ENCODE measurements at regions not wholly inside any gene's neighbourhood (a gene's known extent, or its start where the extent isn't known, plus 50 kb on each side); places are given as distances from the start of the nearest gene placed in this dataset.

DNA sequence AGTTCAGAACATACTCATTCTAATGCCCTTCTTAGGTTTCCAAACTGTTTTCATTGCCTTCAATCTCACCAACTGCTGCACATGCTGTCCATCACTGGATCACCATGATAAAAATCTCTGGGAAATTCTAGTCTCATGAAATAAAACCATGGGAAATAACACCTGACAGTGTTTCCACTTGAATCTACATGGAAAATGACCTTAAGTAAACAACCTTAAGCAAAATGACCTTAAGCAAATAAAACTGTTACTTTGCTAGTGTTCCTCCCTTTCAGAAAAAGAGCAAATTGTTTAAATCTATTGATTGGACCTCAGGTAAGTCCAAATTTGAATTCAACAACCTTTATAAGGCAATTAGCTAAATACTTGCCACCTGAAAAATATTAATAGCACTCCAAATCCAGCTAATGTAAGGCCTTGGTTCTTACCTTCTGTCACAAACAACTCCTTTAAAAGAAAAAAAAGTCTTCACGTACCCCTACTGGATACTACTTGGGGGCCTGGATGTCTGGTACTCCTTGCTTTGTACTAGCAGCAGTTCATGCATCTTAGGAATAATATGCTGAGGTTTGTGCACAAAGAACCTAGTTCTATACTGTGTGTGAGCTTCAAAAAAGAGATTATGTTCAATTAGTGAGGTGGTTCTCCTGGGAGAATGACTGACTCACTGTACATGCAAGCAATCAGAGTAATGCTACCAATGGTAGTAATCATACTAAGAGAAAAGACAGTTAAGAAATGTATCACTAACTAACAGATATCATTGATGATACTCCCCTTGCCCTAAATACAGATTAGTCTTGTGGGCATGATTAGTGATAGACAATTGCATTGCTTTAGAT, 630.4 kb downstream of the PSAT1 start:
- no peak for DNase-seq

DNA sequence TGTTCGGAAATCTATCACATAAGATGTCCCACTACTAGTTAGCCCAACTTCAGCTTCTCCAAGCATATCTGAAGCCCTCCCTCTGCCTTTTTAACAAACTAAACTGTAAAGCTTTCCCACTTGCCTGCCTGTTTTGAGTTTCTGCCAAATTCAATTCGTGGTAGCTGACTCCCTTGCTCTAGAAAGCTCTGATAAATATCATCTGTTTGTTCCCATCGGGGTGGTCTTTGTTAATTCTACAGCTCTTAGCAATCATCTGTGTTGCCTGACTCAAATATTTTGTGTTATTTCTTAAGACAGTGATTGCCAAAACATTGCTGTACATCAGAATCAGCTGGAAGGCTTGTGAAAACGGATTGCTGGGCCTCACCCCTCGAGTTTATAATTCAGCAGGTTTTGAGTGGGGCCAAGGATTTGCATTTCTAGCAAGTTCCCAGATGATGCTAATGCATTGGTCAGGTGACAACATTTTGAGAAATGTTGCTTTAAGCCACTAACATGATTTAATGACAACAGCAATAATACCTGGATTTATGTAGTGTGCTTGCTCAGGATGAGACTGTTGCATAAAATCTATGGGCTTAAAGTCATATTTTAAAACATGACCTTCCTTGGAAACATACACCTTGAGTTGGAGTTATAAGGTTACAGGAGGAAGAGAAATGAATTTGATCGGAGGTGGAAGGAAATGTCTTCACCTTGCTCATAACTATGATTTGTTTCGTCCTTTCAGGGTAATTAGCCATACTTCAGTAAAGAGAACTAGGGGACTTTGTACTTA, 631.9 kb downstream of the PSAT1 start:
- DNase-seq: no peak

DNA sequence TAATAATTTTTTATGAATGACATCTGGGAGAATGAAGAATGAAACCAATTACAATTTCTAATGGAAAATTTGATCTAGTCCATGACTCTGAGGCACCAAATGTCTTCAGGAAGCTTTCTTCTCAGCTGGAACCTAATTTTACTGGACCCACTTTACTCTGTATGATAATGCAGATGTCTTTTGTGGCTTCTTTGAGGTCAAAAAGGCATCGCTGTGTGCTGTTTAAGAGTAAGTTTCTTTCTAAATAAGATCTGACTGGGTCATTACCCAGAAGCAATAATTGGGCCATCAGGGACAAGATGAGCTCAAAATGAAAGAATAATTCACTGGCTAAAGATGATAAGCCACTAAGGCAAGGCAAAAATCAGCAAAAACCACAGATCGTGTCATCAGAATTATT, 633.4 kb downstream of the PSAT1 start:
- no peak for DNase-seq

DNA sequence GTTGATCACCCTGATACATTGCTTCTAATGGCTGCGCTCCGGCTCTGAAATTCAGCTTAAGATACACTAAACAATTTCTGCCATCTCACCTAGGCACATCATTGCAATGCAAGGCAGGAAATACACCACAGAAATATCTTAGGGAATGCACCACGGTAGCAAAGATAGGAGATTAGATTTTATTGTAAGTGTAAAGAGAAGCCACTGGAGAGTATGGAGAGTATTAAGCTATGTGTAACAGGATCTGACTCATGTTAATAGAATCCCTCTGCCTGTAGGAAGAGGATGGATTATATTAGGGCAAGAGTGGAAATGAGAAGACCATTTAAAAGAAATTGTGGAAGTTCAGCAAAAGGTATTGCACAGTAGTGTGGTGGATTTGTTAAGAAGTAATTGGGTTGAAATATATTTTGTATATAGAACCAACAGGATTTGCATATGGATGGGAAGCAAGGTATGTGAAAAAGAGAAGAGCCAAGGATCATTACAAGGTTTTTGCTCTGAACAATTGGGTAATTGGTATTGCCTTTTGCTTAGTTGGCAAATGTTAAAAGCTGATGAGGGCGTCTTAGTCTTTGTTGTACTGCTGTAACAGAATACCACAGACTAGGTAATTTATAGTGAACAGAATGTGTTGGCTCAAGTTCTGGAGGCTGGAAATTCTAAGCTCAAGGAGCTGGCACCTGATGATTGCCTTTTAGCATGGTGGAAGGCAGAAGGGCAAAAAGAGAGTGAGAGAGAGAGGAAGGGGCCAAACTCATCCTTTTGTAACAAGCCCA, 636.1 kb downstream of the PSAT1 start:
- DNase-seq: no peak

DNA sequence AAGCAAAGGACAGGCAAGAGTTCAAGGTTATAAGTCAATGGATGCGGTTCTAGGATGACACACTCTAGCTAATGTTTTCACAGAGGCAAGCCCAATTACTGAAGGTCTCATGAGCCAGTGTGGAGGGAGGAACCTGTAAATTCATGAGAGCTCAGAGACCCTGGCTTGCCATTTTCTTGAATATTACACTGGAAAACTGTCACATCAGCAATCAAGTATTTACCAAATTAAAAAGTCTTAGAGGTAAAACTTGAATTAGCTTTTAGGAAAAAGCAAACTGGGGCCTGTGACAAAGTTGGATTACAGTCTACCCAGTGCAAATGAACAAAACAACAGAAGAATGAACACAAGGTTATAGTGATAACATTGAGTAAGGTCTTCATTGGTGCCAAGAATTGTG, 636.9 kb upstream of the TLE4 start:
- DNase-seq: no peak

DNA sequence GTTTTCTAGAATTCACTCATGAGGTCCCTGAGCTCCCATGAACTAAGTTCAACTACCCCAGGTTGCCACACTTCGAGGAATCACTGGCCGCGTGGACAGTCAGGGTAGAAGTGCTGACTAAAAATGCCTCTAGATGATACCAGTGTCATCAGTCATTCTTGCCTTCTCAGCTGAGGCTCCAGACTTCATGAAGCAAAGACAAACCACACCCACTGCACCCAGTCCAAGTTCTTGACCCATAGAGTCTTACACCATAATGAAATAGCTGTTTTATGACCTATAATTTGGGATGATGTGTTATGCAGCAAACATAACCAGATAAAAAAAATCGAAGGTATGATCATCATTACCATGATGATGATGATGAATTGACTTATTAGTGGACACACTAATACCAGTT, 632.9 kb upstream of the TLE4 start:
- no peak for DNase-seq

DNA sequence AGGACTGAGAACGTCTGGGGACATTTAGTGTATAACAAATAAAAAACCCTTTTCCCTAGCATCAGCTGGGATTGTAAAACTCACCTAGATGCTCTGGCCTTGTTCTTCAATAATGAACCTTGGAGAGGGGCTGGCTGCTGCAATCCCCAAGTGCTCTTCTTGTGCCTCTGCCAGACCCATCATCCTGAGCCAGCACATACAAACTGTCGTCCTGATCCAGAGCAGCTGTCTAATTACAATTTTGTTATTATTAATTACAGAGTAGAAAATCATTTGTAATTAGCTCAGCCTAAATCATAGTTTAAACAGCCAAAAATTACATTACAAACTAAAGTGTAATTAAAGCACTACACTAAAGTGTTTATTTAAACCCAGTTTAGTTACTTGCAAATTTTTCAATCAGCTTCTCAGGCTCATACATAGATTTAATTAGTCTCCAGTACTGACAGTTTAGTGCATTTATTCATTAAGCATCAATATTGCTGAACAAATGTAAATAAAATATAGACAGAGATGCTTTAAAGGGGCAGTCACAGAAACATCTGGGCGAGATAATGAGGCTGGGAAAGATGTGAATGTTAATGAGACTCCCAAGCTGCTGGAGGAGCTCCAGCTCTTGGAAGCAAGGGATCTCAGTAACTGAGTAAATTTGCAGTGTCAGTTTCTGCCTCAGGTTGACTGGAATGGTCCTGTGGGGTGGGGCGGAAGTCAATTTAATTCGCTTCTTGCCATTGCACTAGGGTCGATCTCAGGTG, 632.3 kb upstream of the TLE4 start:
- DNase-seq: no peak

DNA sequence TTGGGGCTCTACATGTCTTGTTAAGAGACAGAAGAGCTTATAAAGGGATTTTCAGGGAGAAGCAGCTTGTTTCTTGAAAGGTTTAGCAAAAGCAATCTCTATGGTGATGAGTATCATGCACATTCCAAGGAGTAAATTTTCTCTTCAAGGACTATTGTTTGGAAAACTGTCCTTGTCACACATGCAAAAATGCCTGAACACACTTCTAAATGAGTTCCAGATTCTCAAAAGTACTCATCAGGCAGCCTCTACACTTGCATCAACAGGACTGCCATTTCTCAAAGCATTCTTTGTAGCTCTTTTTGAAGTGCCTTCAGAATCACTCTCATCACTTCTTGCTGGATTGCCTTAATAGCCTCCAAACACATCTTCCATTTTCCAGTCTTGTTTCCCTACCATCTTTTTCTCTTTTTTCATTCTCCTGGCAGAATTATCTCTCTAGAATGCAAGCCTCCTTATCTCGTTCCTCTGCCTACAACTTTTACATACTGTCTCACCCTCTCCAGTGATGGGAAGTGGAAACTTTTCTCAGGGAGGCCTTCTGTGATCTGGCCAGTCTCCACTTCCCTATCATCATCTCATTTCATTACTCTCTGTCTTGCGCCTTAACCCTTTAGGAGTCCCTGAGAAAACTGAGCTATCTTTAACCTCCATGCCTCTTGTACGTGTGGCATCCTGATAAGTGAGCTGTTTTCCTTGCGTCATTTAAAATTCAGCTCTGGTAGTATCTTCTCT, 631.5 kb upstream of the TLE4 start:
- DNase-seq: no peak

DNA sequence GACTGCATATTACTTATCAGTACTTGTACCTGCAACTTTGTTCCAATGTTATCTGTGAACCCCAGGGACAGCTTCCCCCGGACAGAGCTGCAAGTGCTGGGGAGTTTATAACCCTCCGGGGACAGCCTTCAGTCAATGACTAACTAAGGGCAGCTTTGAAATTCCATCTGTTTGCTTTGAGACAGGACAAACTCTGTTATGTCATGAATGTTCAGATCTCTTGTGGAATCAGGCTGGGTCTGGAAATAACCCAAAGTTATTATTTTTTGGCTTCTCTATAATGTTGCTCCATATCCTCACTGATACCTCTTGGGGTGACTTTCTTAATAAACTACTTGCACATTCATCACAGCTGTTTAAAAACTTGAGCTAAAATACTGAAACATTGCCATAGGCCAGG, 617.5 kb upstream of the TLE4 start:
- DNase-seq: no peak

DNA sequence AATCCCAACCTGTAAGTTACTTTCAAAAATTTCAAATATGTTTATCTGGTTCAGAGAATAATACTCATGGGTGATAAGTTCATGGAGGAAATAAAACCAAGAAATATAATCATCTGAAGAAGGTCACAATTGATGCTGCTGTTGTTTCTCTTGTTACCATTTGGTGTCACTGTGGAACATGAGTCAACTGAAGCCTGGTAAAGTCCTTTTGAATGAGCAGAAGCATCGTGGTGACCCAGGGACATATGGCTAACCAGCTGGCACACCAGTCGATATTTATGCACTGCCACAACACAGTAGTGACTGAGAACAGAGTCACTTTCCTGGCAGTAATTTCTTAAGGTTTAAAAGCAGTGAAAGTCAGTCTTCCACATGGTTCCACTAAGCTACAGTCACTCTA, 612.9 kb upstream of the TLE4 start:
- no peak for DNase-seq

DNA sequence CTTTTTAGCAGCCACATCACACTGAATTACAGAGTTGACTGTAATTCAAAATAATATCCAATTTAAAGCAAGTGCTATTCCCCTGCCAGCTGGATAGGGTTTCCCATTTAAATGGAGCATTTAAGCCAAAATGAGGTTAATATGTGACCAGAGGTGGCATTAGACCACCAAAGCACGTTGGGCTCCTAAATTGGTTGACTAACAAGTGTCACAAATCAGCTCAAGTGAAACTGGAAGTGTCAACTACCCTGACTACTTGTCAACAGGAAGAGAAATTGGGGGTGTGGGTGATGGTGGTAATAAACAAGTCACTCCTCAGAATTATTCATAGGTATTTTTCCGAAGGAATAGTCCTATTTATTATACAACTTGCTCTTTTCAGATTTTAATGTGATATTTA, 609.6 kb upstream of the TLE4 start:
- no peak for DNase-seq

DNA sequence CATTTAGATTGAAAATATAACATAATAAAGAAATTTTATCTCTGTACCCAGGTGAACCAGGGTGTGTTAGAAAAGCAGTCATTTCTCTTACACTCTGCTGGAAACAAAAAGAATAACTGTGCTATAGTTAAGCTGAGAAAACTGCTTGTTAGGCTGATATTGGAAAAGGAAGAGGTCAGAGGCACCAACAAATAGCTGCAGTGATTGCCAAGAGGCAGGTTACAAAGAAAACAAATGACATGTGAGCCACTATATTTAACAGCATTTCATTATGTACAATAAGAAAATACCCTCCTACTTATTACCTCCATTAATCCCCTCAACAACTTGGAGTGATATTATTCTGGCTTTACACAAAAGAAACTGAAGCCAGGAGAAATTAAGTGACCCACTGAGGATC, 607.9 kb upstream of the TLE4 start:
- no peak for DNase-seq

DNA sequence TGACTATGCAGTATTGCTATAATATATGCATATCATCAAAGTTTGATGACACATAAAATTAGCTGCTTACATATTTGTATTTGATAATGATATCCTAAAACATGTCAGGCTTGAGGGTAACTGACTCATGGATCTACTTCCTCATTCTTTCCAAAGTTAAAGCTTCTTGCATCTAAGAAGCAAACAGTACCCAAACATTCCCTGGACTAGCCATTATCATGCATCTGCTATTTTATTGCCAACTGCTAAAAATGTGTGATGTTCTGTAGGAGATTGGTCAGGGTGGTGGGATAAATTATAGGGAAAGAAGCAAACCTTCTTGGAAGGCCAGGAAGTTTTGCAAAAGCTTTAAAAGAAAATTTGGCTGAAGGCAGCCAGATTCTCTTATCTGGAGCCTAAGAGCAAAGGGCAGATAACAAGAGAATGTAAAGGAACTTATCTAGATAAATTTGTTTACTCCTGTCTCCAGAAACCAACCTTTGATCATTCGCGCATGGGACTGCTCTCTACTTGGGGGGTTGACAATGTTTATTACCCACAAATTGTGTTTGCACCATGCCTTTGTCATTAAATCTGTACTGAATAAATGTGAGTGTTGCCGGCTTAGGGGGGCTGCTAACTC, 604.1 kb upstream of the TLE4 start:
- DNase-seq: no peak

DNA sequence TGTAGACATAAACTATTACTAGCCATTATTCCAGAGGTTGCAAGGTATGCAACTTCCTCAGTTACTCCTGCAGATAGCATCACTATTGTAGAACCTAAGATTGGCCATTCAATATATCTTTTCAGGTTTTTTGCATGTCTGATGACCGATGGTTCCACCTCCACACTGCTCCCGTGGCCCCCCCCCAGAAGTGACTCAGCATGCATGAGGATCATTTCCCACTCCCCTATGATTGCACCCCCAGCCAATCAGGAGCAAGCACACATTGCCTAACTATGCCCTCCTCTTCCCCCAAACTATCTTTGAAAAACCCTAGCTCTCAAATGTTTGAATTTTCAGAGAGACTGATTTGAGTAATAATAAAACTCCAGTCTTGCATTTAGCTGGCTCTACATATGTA, 601.4 kb upstream of the TLE4 start:
- DNase-seq: no peak

DNA sequence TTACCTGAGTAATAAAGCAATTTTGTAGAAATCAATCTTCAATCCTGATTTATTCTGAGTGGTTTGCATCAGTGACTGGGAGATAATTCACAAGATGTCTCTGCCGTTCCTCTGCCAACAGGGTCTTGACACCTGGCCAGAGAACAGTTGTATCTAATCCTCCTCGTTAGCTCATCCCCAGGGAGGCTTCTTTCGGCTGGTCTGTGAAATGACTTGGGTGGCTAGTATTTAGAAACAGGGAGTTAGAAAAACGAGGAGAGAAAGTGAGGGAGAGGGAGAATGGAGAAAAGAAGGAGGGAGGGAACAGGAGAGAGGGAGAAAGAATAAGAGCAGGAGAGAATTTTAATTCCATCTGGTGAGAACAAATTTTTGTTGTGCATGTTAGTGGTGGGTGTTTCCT, 600.2 kb upstream of the TLE4 start:
- no peak for DNase-seq

DNA sequence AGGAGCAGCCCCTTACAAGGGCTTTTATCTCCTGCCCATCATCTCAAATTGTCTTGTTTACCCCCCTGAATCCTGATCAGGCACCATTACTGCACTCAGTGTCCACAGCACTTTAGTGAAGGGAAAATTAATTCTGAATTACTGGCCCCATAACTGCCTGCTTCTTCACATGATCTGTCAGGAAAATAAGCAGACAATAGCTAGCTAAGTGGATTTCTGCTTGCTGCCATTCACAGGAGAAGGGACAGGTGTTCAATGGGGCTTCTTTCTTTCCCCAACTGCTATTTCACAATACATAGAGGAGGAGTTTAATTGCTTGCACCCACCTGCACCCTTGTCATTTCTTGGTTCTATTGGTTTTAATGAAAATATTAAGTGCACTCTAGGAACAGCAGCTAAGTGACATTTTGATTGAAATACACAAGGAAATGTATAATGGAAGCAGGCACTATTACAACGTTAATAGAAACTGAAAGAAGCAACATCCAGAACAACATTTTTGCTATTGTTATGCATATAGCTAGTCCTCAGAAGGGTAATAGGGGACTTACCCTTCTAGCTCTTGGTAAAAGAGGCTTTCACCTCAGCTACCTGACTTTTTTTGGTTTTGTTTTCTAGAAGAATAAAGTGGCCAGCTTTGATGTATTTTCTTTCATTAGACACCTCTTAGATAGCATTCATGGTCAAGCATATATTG, 599.3 kb upstream of the TLE4 start:
- DNase-seq: no peak

DNA sequence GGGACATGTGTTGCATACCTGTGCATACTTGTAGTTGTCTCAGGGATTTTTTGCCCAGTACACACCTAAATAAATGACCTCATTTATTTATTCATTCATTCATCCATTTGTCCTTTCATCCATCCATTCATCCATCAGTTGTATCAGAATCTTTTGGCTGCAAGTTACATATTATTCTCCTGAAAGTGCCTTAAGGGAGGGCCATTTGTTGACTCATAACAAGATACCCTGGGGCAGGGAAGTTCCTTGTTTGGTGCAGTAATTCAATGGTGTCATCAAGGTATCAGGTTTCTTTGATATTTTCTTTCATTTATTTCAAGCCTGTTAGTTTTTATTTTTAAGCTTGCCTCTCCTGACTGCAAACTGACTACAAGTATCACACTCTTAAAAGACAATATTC, 597.9 kb upstream of the TLE4 start:
- no peak for DNase-seq

DNA sequence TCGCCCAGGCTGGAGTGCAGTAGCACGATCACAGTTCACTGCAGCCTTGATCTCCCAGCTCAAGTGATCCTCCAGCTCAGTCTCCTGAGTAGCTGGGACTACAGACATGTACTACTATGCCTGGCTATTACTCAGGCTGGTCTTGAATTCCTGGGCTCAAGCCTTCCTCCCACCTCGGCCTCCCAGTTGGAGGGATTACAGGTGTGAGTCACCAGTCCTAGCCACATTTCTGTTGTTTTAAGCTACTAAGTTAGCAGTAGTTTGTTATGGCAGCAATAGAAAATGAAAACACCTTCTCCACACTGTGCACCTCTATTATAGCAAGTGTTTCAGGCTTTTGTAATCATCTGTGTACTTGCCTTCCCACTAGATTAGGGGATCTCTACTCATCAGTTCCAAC, 588.9 kb upstream of the TLE4 start:
- no peak for DNase-seq

DNA sequence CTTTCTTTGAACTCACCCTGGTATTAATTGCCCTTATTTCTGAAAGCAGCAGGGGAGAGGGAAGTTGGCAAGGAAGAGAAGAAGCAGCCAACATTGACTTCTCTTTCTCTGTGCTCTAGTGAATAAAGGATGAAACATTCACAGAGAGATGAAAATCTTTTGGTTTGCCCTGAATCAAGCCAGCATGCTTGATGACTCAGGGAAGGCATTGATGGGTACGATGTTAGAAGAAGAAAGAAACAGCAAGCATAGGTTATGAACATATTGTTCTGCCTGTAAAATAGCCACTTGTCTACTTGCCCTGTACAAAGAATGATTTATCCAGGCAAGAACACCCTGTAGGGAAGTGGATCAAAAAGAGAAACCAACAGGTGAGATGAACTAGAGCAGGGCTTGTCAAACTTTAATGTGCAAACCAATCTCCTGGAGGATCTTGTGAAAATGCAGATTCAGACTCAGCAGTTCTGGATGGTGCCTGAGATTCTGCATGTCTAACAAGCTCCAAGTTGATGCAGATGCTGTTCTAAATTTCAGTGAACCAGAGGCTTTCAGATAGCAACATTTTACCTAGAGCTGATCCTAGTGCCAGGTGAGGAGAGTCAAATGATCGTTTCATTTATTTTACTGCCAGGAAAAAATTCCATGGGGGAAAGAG, 586.6 kb upstream of the TLE4 start:
- no peak for DNase-seq

DNA sequence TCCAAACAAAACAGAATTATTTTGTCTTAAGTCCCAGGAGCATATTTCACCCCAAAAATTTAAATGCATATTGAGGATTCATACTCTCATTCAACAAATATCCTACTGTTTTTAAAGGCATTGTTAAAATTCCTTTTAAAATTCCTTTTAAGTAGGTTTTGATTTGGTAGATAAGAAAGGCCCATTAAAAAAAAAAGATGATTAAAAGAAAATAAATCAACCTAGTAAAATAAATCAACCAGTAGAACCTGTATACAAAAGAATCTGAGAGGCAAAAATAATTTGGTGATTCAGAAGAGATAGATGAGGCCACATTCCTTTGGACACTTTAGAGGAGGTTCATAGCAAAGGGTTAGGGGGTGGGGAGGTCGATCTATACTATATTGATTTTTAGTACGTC, 585.3 kb upstream of the TLE4 start:
- no peak for DNase-seq
